HCT116 (cell line): ENCODE measurements at regions not wholly inside any gene's neighbourhood (a gene's known extent, or its start where the extent isn't known, plus 50 kb on each side); places are given as distances from the start of the nearest gene placed in this dataset.

ENCODE experiments used
- ATAC-seq: fragments of 200-7000 bp; cut with Tn5 transposase; 2 replicates; pipeline ENCODE4 v1.9.1; 2020; ENCODE audit warnings: mild to moderate bottlenecking, moderate library complexity
- BruUV-seq: library from RNA; stranded (reverse); fragments of 400-500 nt; replicated peaks from 2 replicates; lab custom pipeline; 2021; lab: Mats Ljungman, UMichigan
- CTCF ChIA-PET: fragments of 300-600 bp; sonication (Branson Sonifier 250); formaldehyde crosslinking; loops from one replicate; lab custom pipeline; 2021; ENCODE audit warnings: antibody characterized with exemption; lab: Charles Lee
- POLR2A ChIA-PET: fragments of 300-600, 350-600 bp; sonication (Branson Sonifier 250); formaldehyde crosslinking; loops from one replicate; lab custom pipeline; 2021; ENCODE audit warnings: antibody characterized with exemption; lab: Charles Lee
- RAD21 ChIA-PET, 2 experiments: fragments of 300-600 bp; sonication (Branson Sonifier 250); formaldehyde crosslinking; loops; one replicate each; lab custom pipeline; 2023; ENCODE audit warnings: low total read pairs in 2 of 2; ENCODE audit not compliant: uncharacterized antibody in 2 of 2, unreplicated experiment in 2 of 2, low non-redundant PET in 1 of 2; lab: Charles Lee
- DNase-seq: peaks from one replicate; pipeline ENCODE4 v3.0.0-alpha.2; 2010; ENCODE audit warnings: low read depth, low spot score
- H2AFZ ChIP-seq: fragments of 200-600 bp; shearing (Covaris generic), sonication (generic); 2 replicates; pipeline ENCODE4 v1.6.1; 2017; ENCODE audit warnings: low read depth, mixed run types, mixed read lengths, antibody characterized with exemption, low read length; ENCODE audit not compliant: poor library complexity, severe bottlenecking
- H3K27ac ChIP-seq: 2 replicates; pipeline ENCODE4 v1.5.1; 2012; ENCODE audit warnings: low read depth, low read length
- H3K27me3 ChIP-seq: fragments of 200-600 bp; sonication (generic); 2 replicates; pipeline ENCODE4 v1.6.1; 2016; ENCODE audit warnings: mixed run types, low read length, mixed read lengths; ENCODE audit not compliant: insufficient read depth
- H3K36me3 ChIP-seq, 2 experiments: fragments of 200-500 bp in 1 of 2; fragments of 200-600 bp in 1 of 2; sonication (Bioruptor generic) in 1 of 2; sonication (generic) in 1 of 2; 2 replicates each; pipeline versions ENCODE4 v1.5.1 to v1.6.1; 2014 to 2016; ENCODE audit warnings: low read length in 2 of 2, inconsistent platforms in 1 of 2, mixed read lengths in 1 of 2, mixed run types in 1 of 2; ENCODE audit not compliant: insufficient read depth in 2 of 2, control insufficient read depth in 1 of 2
- H3K4me1 ChIP-seq, 2 experiments: fragments of 200-600 bp in 1 of 2; sonication (generic) in 1 of 2; 2 replicates each; pipeline versions ENCODE4 v1.5.1 to v1.6.1; 2012 to 2017; ENCODE audit warnings: low read length in 2 of 2, inconsistent platforms in 1 of 2, mild to moderate bottlenecking in 1 of 2, mixed read lengths in 1 of 2, mixed run types in 1 of 2, moderate library complexity in 1 of 2; ENCODE audit not compliant: insufficient read depth in 2 of 2, control insufficient read depth in 1 of 2
- H3K4me2 ChIP-seq: fragments of 200-600 bp; sonication (generic); 2 replicates; pipeline ENCODE4 v1.6.1; 2017; ENCODE audit warnings: mixed run types, low read length, mixed read lengths
- H3K4me3 ChIP-seq, 2 experiments: fragments of 200-600 bp in 1 of 2; sonication (generic) in 1 of 2; replicated peaks in 1 of 2; 2 replicates each; pipeline ENCODE4 v1.5.1; 2011 to 2016; ENCODE audit warnings: low read length in 2 of 2, control low read depth in 1 of 2, low read depth in 1 of 2, mild to moderate bottlenecking in 1 of 2, mixed read lengths in 1 of 2, mixed run types in 1 of 2
- H3K79me2 ChIP-seq: fragments of 200-600 bp; sonication (generic); 2 replicates; pipeline ENCODE4 v1.6.1; 2017; ENCODE audit warnings: mild to moderate bottlenecking, mixed run types, low read length, moderate library complexity, mixed read lengths; ENCODE audit not compliant: insufficient read depth
- H3K9ac ChIP-seq: fragments of 200-600 bp; sonication (generic); 2 replicates; pipeline ENCODE4 v1.6.1; 2016; ENCODE audit warnings: low read length, mixed read lengths
- H3K9me2 ChIP-seq: fragments of 200-600 bp; sonication (generic), shearing (Covaris generic); 2 replicates; pipeline ENCODE4 v1.6.1; 2017; ENCODE audit warnings: mixed run types, mild to moderate bottlenecking, moderate library complexity; ENCODE audit not compliant: insufficient read depth
- H3K9me3 ChIP-seq, 2 experiments: fragments of 200-500 bp in 1 of 2; fragments of 200-600 bp in 1 of 2; sonication (Bioruptor generic) in 1 of 2; sonication (generic) in 1 of 2; 2 replicates each; pipeline ENCODE4 v1.6.1; 2014 to 2017; ENCODE audit warnings: low read length in 2 of 2, mixed read lengths in 2 of 2, inconsistent platforms in 1 of 2, low read depth in 1 of 2, mild to moderate bottlenecking in 1 of 2, mixed run types in 1 of 2, moderate library complexity in 1 of 2; ENCODE audit not compliant: control insufficient read depth in 1 of 2, insufficient read depth in 1 of 2
- H4K20me1 ChIP-seq: fragments of 200-600 bp; sonication (generic), shearing (Covaris generic); 2 replicates; pipeline ENCODE4 v1.6.1; 2017; ENCODE audit warnings: mixed run types, mild to moderate bottlenecking, moderate library complexity; ENCODE audit not compliant: insufficient read depth
- ELF1 ChIP-seq: IDR thresholded peaks from 2 replicates; pipeline ENCODE4 v1.6.1; 2012; ENCODE audit warnings: low read depth, borderline replicate concordance
- EZH2phosphoT487 ChIP-seq: fragments of 200-600 bp; IDR thresholded peaks from 2 replicates; pipeline ENCODE4 v1.6.1; 2018; ENCODE audit warnings: antibody characterized with exemption, borderline replicate concordance
- FOSL1 ChIP-seq: IDR thresholded peaks from 2 replicates; pipeline ENCODE4 v1.6.1; 2012; ENCODE audit warnings: low read depth
- JUND ChIP-seq: IDR thresholded peaks from 2 replicates; pipeline ENCODE4 v1.6.1; 2012
- MAX ChIP-seq: IDR thresholded peaks from 2 replicates; pipeline ENCODE4 v1.6.1; 2012
- SP1 ChIP-seq: IDR thresholded peaks from 2 replicates; pipeline ENCODE4 v1.6.1; 2012; ENCODE audit warnings: low read depth
- SRF ChIP-seq: IDR thresholded peaks from 2 replicates; pipeline ENCODE4 v1.6.1; 2012; ENCODE audit warnings: low read depth
- YY1 ChIP-seq: IDR thresholded peaks from 2 replicates; pipeline ENCODE4 v1.6.1; 2011; ENCODE audit warnings: low read length, low read depth, moderate library complexity, mild to moderate bottlenecking; ENCODE audit not compliant: insufficient replicate concordance; ENCODE audit errors: extremely low read depth
- ZNF274 ChIP-seq: fragments of 200-500 bp; sonication (Bioruptor generic); IDR thresholded peaks from 2 replicates; pipeline ENCODE4 v1.6.1; 2014; ENCODE audit warnings: mild to moderate bottlenecking, low read depth, low read length, inconsistent platforms
- intact Hi-C: fragments of 100-400 bp; cut with micrococcal nuclease; formaldehyde crosslinking; loops from 2 replicates; pipeline ENCODE4 v1.10.0; 2022
- TF ChIP-seq, protein P1 (sequence below): IDR thresholded peaks from 2 replicates; pipeline ENCODE4 v1.6.1; 2011; ENCODE audit warnings: mild to moderate bottlenecking, low read length, moderate library complexity; ENCODE audit not compliant: insufficient replicate concordance; ENCODE audit errors: extremely low read depth
- TF ChIP-seq, protein P2 (sequence below), 3 experiments: fragments of 200-600 bp in 1 of 3; sonication (generic) in 1 of 3; IDR thresholded peaks in 2 of 3; conservative IDR thresholded peaks in 1 of 3; 2 replicates each; pipeline ENCODE4 v1.5.1; 2012 to 2017; ENCODE audit warnings: low read depth in 2 of 3, low read length in 2 of 3, antibody characterized with exemption in 1 of 3, borderline replicate concordance in 1 of 3, control low read depth in 1 of 3, mild to moderate bottlenecking in 1 of 3, mixed read lengths in 1 of 3, mixed run types in 1 of 3, moderate library complexity in 1 of 3; ENCODE audit not compliant: insufficient read depth in 1 of 3
- TF ChIP-seq, protein P3 (sequence below): IDR thresholded peaks from 2 replicates; pipeline ENCODE4 v1.6.1; 2012

DNA sequence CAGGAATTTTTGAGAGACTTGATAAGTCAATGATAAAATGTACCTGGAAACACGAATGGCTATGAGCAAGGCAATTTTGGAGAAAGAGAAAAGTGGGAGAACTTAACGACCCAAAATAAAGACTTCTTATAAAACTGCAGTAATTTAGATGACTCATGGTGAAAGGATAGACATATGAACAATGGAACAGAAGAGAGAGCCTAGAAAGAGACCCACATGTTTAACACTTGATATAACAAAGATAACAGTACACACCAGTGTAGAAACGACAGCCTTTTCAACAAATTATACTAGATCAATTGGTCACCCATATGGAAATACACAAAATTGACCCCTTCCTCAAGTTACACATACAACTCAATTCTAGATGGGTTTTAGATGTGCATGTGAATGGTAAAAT, 117.5 kb upstream of the GALNT2 start:
- DNase-seq: no peak
- Histone ChIP-seq H3K4me1 (no peaks in the 10 kb centered on the region), H4K20me1 (no peaks in the 10 kb centered on the region), H3K9ac (no peak overlapping the region), H3K27ac (no peak overlapping the region), H3K9me2 (no peaks in the 10 kb centered on the region), H2AFZ (no peak overlapping the region), H3K79me2 (no peaks in the 10 kb centered on the region), H3K27me3 (peaks cover 11% of the 10 kb centered on the region; the same call in 1 of the 2 replicates), H3K4me2 (no peak overlapping the region), H3K36me3 (no peaks in the 10 kb centered on the region), H3K9me3 (no peaks in the 10 kb centered on the region), H3K4me3 (no peak overlapping the region)
- POLR2A ChIA-PET: no interaction called here
- RAD21 ChIA-PET: no interaction called here
- TF ChIP-seq YY1 (no peak), MAX (no peak), SRF (no peak), ZNF274 (no peak)
- TF ChIP-seq, protein P1, sequence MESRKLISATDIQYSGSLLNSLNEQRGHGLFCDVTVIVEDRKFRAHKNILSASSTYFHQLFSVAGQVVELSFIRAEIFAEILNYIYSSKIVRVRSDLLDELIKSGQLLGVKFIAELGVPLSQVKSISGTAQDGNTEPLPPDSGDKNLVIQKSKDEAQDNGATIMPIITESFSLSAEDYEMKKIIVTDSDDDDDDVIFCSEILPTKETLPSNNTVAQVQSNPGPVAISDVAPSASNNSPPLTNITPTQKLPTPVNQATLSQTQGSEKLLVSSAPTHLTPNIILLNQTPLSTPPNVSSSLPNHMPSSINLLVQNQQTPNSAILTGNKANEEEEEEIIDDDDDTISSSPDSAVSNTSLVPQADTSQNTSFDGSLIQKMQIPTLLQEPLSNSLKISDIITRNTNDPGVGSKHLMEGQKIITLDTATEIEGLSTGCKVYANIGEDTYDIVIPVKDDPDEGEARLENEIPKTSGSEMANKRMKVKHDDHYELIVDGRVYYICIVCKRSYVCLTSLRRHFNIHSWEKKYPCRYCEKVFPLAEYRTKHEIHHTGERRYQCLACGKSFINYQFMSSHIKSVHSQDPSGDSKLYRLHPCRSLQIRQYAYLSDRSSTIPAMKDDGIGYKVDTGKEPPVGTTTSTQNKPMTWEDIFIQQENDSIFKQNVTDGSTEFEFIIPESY: no peak
- no peak for ATAC-seq
- no TSS peak for BruUV-seq
- CTCF ChIA-PET: no interaction called here
- intact Hi-C loops: no loop called here

GRCh38 chr1:229950020-229950419, 117.0 kb upstream of the GALNT2 start:
- ChIA-PET RAD21 (no interaction called here), CTCF (no interaction called here), POLR2A (no interaction called here)
- H2AFZ ChIP-seq: no peak overlapping the region
- intact Hi-C loops: no loop called here
- no peaks in the 10 kb centered on the region for H3K4me1 ChIP-seq
- no peaks in the 10 kb centered on the region for H3K79me2 ChIP-seq
- H4K20me1 ChIP-seq: no peaks in the 10 kb centered on the region
- H3K27ac ChIP-seq: no peak overlapping the region
- no peaks in the 10 kb centered on the region for H3K36me3 ChIP-seq
- H3K9me3 ChIP-seq: no peaks in the 10 kb centered on the region
- no TSS peak for BruUV-seq
- no peak overlapping the region for H3K9ac ChIP-seq
- DNase-seq (no peak), ATAC-seq (no peak)
- no peak overlapping the region for H3K4me2 ChIP-seq
- no peak overlapping the region for H3K4me3 ChIP-seq
- H3K27me3 ChIP-seq: peaks cover 11% of the 10 kb centered on the region; the same call in 1 of the 2 replicates
- TF ChIP-seq FOSL1 (no peak), SRF (no peak), JUND (no peak), ELF1 (no peak), EZH2phosphoT487 (no peak), SP1 (no peak)
- TF ChIP-seq, protein P2, sequence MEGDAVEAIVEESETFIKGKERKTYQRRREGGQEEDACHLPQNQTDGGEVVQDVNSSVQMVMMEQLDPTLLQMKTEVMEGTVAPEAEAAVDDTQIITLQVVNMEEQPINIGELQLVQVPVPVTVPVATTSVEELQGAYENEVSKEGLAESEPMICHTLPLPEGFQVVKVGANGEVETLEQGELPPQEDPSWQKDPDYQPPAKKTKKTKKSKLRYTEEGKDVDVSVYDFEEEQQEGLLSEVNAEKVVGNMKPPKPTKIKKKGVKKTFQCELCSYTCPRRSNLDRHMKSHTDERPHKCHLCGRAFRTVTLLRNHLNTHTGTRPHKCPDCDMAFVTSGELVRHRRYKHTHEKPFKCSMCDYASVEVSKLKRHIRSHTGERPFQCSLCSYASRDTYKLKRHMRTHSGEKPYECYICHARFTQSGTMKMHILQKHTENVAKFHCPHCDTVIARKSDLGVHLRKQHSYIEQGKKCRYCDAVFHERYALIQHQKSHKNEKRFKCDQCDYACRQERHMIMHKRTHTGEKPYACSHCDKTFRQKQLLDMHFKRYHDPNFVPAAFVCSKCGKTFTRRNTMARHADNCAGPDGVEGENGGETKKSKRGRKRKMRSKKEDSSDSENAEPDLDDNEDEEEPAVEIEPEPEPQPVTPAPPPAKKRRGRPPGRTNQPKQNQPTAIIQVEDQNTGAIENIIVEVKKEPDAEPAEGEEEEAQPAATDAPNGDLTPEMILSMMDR (IDR thresholded peaks at IDR 0.05 in 2 of 3, conservative IDR thresholded peaks at IDR 0.05 in 1 of 3; ENCODE audit: borderline replicate concordance in 1 of 3, insufficient read depth in 1 of 3, low read depth in 2 of 3, low read length in 2 of 3): no peak
- TF ChIP-seq, protein P3, sequence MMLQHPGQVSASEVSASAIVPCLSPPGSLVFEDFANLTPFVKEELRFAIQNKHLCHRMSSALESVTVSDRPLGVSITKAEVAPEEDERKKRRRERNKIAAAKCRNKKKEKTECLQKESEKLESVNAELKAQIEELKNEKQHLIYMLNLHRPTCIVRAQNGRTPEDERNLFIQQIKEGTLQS: no peak
- H3K9me2 ChIP-seq: no peaks in the 10 kb centered on the region
